ENCODE measurements at regions not wholly inside any gene's neighbourhood (a gene's known extent, or its start where the extent isn't known, plus 50 kb on each side); places are given as distances from the start of the nearest gene placed in this dataset.
"Not testable (repeated sequence)": the region's sequence is repeated elsewhere in the genome, so short reads cannot be mapped to it uniquely, and the experiment has no call there.

DNA sequence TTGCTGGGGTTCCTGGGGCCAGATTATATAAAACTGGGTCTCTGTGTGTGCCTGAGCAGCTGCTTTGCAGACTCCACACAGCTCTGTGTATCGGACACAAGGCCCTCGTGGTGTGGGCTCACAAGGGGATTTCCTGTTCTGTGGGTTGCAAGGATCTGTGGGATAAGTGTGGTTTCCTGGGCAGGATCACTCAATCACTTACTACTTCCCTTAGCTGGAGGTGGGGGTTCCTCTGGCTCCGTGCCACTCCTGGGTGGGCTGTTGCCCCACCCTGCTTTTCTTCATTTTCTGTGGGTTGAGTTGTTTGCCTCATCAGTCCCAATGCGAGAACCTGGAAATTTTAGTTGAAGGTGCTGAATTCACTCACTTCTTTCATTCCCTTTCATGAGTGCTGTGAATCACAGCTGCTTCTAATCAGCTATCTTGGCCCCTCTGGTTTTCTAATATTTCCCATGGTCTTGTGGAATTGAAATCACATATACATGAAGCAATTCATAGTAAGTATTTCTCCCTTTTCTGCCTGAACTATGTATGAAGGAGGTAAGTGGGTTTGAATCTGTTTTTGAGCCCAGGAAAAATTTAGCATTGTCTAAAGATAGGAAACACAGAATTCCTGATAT lies 196.3 kb downstream of the DCDC2C start:
- in situ Hi-C loops (cut with HindIII; ENCODE audit: low sequenced_read_pairs): no loop called here
- H3K4me3 ChIP-seq (ENCODE audit: low read depth, low read length): no peak overlapping the region
- no peak for DNase-seq (ENCODE audit: low read depth, low spot score)
- TF ChIP-seq, protein P1, sequence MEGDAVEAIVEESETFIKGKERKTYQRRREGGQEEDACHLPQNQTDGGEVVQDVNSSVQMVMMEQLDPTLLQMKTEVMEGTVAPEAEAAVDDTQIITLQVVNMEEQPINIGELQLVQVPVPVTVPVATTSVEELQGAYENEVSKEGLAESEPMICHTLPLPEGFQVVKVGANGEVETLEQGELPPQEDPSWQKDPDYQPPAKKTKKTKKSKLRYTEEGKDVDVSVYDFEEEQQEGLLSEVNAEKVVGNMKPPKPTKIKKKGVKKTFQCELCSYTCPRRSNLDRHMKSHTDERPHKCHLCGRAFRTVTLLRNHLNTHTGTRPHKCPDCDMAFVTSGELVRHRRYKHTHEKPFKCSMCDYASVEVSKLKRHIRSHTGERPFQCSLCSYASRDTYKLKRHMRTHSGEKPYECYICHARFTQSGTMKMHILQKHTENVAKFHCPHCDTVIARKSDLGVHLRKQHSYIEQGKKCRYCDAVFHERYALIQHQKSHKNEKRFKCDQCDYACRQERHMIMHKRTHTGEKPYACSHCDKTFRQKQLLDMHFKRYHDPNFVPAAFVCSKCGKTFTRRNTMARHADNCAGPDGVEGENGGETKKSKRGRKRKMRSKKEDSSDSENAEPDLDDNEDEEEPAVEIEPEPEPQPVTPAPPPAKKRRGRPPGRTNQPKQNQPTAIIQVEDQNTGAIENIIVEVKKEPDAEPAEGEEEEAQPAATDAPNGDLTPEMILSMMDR (IDR thresholded peaks at IDR 0.05; ENCODE audit: low read depth, low read length): no peak

DNA sequence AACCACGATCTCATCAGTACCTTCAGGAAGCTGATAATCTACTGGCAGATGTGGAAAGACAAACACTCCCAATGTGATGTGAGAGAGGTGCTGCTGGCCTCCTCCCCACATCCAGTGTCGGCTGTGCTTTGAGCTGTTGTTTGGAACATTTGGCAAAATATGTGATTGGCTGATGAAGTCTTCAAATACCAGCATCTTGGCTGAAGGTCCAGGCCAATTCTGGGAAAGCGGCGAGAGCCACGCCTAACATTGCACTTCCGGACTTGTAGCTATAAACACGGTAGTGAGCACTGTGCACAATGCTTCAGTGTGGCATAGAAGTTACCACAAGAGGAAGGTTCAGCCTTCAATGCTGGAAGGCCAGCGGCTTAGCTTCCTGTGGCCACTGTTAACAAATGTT lies 198.8 kb downstream of the DCDC2C start:
- TF ChIP-seq, protein P1 (IDR thresholded peaks at IDR 0.05; ENCODE audit: low read depth, low read length): no peak
- H3K4me3 ChIP-seq (ENCODE audit: low read depth, low read length): no peak overlapping the region
- in situ Hi-C loops (cut with HindIII; ENCODE audit: low sequenced_read_pairs): no loop called here
- no peak for DNase-seq (ENCODE audit: low read depth, low spot score)

DNA sequence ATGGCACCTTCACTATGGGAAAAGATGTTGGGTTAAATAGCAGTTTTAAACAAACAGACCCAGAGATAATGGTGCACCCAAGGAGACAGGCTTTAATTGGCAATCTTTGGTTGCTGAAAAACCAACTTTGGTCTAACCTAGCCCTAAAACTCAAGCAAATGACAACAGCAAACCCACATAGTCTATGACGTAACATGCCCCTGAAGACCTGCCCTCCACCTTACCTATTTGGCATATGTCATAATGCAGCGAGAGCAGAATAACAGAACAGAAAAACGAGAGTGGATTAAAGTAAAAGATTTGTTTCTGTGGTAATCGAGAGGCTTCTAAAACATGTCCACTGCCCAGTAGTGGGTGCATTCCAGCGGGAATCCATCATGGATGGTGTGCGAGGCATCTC lies 200.7 kb downstream of the DCDC2C start:
- no peak overlapping the region for H3K4me3 ChIP-seq (ENCODE audit: low read depth, low read length)
- TF ChIP-seq, protein P1 (IDR thresholded peaks at IDR 0.05; ENCODE audit: low read depth, low read length): no peak
- in situ Hi-C loops (cut with HindIII; ENCODE audit: low sequenced_read_pairs): no loop called here
- no peak for DNase-seq (ENCODE audit: low read depth, low spot score)

DNA sequence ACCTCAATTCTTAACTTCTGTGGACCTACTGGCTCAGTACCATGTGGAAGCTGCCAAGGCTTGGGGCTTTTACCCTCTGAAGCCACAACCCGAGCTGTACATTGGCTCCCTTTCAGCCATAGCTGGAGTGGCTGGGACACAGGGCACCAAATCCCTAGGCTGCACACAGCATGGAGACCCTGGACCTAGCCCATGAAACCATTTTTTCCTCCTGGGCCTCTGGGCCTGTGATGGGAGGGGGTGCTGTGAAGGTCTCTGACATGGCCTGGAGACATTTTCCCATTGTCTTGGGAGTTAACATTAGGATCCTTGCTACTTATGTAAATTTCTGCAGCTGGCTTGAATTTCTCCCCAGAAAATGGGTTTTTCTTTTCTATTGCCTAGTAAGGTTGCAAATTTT lies 205.1 kb downstream of the DCDC2C start:
- H3K4me3 ChIP-seq (ENCODE audit: low read depth, low read length); in situ Hi-C loops (cut with HindIII; ENCODE audit: low sequenced_read_pairs); DNase-seq (ENCODE audit: low read depth, low spot score): not testable (repeated sequence)

DNA sequence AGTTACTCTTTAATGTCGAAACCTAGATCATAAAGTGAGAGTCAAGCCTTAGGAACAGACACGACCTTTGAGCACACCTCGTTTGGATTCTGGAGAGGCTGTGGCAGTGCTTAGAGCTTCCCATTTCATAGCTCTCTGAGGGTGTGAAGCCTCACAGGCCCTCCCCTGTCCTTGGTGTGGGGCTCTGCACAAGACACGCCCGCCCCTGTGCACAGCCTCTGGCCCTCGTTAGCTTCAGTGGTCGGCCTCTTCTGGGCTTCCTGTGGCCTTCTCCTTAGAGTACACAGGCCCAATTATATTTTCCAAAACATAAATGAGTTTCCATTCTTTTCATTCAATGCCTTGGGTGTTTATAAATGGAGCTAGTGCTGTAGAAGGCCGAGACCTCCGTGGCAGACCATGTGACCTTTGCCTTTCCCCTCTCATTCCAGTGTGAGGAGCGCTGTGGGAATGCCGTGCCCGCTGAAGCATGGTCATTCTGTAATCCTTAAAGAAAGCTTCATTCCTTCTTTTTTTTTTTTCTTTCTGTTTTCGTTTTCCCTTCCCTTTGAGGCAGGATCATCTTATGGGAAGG lies 208.6 kb downstream of the DCDC2C start:
- no peak for DNase-seq (ENCODE audit: low read depth, low spot score)
- TF ChIP-seq, protein P1 (IDR thresholded peaks at IDR 0.05; ENCODE audit: low read depth, low read length): no peak
- in situ Hi-C loops (cut with HindIII; ENCODE audit: low sequenced_read_pairs): no loop called here
- no peak overlapping the region for H3K4me3 ChIP-seq (ENCODE audit: low read depth, low read length)

DNA sequence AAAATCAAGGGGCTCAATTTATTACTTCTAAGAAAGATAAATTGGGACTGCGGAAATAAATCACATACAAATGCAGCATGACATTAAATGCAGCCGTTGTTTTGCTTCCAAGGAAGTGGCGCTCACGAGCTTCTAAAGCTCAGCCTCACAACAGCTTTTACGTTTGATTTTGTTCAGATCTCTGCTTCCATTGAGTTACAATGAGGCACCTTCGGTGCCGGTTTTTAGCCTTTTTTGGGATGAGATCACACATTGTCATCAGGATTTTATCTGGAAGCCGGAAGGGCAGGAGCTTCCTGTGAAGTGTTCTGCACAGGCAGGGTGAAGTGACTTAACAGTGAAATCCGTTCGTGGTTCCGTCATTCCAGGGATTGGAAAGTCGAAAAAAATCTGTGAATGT lies 209.8 kb downstream of the DCDC2C start:
- in situ Hi-C loops (cut with HindIII; ENCODE audit: low sequenced_read_pairs): no loop called here
- no peak for DNase-seq (ENCODE audit: low read depth, low spot score)
- H3K4me3 ChIP-seq (ENCODE audit: low read depth, low read length): no peak overlapping the region
- TF ChIP-seq, protein P1 (IDR thresholded peaks at IDR 0.05; ENCODE audit: low read depth, low read length): no peak

DNA sequence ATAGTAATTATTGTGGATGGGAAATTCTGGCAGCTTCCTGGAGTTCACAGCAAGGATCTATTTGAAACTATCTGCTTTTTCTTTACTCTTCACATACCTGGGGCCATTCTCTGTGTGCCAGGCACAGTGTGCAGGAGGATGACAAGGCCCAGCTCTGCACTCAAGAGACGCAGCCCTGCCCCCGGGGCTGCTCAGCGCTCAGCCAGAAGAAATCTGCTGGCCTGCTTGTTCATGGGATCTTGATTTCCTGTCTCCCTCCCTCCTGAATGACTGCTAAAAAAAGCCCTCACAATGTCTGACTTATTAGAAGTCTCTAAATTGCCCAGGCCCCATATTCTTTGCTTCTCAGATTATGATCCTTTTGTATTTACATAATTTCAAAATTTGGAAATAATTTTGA lies 210.9 kb downstream of the DCDC2C start:
- H3K4me3 ChIP-seq (ENCODE audit: low read depth, low read length): no peak overlapping the region
- in situ Hi-C loops (cut with HindIII; ENCODE audit: low sequenced_read_pairs): no loop called here
- TF ChIP-seq, protein P1 (IDR thresholded peaks at IDR 0.05; ENCODE audit: low read depth, low read length): no peak
- no peak for DNase-seq (ENCODE audit: low read depth, low spot score)
